ENCODE measurements at regions not wholly inside any gene's neighbourhood (a gene's known extent, or its start where the extent isn't known, plus 50 kb on each side); places are given as distances from the start of the nearest gene placed in this dataset.

DNA sequence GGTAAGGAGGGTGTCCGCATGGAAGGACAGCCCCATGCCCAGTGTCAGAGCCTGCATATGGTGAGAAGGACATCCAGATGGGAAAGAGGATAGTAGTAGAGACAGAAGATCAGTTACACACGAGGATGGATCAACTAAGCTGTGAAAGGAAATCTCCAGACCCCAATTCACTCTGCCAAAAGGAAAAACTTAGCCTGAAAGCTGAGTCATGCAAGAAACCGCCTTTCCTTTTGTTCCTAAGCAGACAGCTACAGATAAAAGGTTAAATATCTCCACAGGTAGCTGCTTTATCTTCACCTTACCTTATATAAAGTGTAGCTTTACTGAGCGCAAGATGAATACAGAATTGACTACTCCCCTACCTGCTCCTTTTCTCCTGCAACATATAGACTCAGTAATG, 67.3 kb upstream of the LGALSL start:
- no peak overlapping the region for H3K27ac ChIP-seq
- no peaks in the 10 kb centered on the region for H3K27me3 ChIP-seq
- no peak for ATAC-seq
- H3K9me3 ChIP-seq: peaks cover 0 to 13% (median 2%) of the 10 kb centered on the region in 3 donors
- no peaks in the 10 kb centered on the region for H3K4me1 ChIP-seq
- H3K36me3 ChIP-seq: no peaks in the 10 kb centered on the region
- no peak overlapping the region for H3K4me3 ChIP-seq
- 80 to 83% methylated on average over 4 of the region's 4 CpGs for WGBS, 2 donors (ENCODE audit: low coverage in 1 of 2)
- TF ChIP-seq POLR2AphosphoS5 (IDR thresholded peaks at IDR 0.05): no peak
- no peak for TF ChIP-seq POLR2A (IDR thresholded peaks at IDR 0.05)
- no peak for TF ChIP-seq EP300 (IDR thresholded peaks at IDR 0.05)
- no peak for TF ChIP-seq CTCF (IDR thresholded peaks at IDR 0.05)

- Histone ChIP-seq H3K27ac (no peak overlapping the region), H3K27me3 (no peaks in the 10 kb centered on the region)
Observed at GRCh38 chr2:64390586-64390985, 63.4 kb upstream of the LGALSL start.

DNA sequence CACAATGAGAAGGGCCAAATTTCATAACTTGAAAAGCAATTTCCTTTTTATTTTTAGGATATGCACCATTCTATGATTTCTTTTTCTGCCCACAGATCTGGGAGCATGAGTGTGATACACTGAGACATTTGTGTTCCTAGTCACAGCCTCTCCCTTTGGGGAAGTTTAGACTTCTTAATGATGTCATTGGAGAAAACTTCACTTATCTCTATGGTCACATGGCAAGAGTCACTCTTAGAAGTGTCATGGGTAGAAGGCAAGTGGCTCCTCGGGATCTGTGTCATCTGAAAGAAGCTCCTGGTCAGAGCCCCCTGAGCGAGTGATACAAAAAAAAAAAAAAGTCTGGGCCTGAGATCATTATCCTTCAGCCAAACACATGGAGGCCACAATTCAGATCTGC, 62.5 kb upstream of the LGALSL start:
- Histone ChIP-seq H3K36me3 (no peaks in the 10 kb centered on the region), H3K4me3 (no peak overlapping the region), H3K27ac (peak overlapping the region in 1 of 4 donors; percentile 19), H3K4me1 (no peaks in the 10 kb centered on the region), H3K27me3 (no peaks in the 10 kb centered on the region), H3K9me3 (peaks cover 0 to 15% (median 2%) of the 10 kb centered on the region in 3 donors)
- no peak for ATAC-seq
- 42 to 64% methylated on average over 2 of the region's 2 CpGs for WGBS, 2 donors (ENCODE audit: low coverage in 1 of 2)
- TF ChIP-seq POLR2AphosphoS5 (IDR thresholded peaks at IDR 0.05) (no peak), CTCF (IDR thresholded peaks at IDR 0.05) (no peak), POLR2A (IDR thresholded peaks at IDR 0.05) (no peak), EP300 (IDR thresholded peaks at IDR 0.05) (no peak)

More at GRCh38 chr2:64390586-64390985, 63.4 kb upstream of the LGALSL start:
- Histone ChIP-seq H3K9me3 (peaks cover 0 to 15% (median 2%) of the 10 kb centered on the region in 3 donors), H3K4me1 (no peaks in the 10 kb centered on the region), H3K4me3 (no peak overlapping the region), H3K36me3 (no peaks in the 10 kb centered on the region)
- no peak for ATAC-seq
- TF ChIP-seq POLR2AphosphoS5 (IDR thresholded peaks at IDR 0.05) (no peak), CTCF (IDR thresholded peaks at IDR 0.05) (no peak), EP300 (IDR thresholded peaks at IDR 0.05) (no peak), POLR2A (IDR thresholded peaks at IDR 0.05) (no peak)

DNA sequence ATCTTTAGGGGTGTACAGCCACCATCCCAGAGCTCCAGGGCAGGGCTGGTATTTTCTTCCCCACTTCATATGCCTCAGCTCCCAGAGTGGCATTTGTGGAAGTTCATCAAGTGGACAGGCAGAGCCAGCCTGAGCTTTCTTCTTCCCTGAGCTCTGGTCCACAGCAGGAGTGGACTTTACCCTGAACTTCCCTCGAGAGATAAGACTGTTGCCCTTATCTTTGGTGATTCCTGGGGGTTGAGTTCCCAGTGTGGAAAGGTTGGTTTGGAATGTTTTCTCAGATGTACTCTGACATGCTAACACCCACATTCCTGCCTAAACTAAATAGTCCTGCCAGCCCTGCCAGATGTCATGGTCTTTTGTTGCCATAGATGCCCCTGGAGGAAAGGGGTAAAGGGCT, 62.0 kb upstream of the LGALSL start:
- no peak for TF ChIP-seq EP300 (IDR thresholded peaks at IDR 0.05)
- H3K36me3 ChIP-seq: no peaks in the 10 kb centered on the region
- H3K27me3 ChIP-seq: no peaks in the 10 kb centered on the region
- H3K4me1 ChIP-seq: no peaks in the 10 kb centered on the region
- H3K4me3 ChIP-seq: no peak overlapping the region
- ATAC-seq: no peak
- H3K27ac ChIP-seq: peak overlapping the region in 2 of 4 donors; percentile 3 to 19
- 78% methylated on average over 1 of the region's 1 CpG; no CpG with 5 or more reads in 1 of the 2 donors for WGBS, 2 donors (ENCODE audit: low coverage in 1 of 2)
- H3K9me3 ChIP-seq: peaks cover 0 to 15% (median 2%) of the 10 kb centered on the region in 3 donors

- no peak overlapping the region for H3K27ac ChIP-seq
- H3K4me1 ChIP-seq: no peaks in the 10 kb centered on the region
- H3K9me3 ChIP-seq: peaks cover 0 to 15% (median 2%) of the 10 kb centered on the region in 3 donors
- H3K27me3 ChIP-seq: no peaks in the 10 kb centered on the region
- no CpG with 5 or more reads among the region's 2 CpGs for WGBS, 2 donors (ENCODE audit: low coverage in 1 of 2)
- H3K4me3 ChIP-seq: no peak overlapping the region
- no peak for TF ChIP-seq POLR2A (IDR thresholded peaks at IDR 0.05)
- no peak for TF ChIP-seq CTCF (IDR thresholded peaks at IDR 0.05)
- no peak for TF ChIP-seq POLR2AphosphoS5 (IDR thresholded peaks at IDR 0.05)
- no peak for TF ChIP-seq EP300 (IDR thresholded peaks at IDR 0.05)
- H3K36me3 ChIP-seq: no peaks in the 10 kb centered on the region
- no peak for ATAC-seq
Observed at GRCh38 chr2:64392529-64392928, 61.4 kb upstream of the LGALSL start.

Data from gastroesophageal sphincter (tissue), 4 donors.